DND-41 (cell line): ENCODE measurements at regions not wholly inside any gene's neighbourhood (a gene's known extent, or its start where the extent isn't known, plus 50 kb on each side); places are given as distances from the start of the nearest gene placed in this dataset.

Experiments
- ATAC-seq: fragments of 200-7000 bp; cut with Tn5 transposase; 3 replicates; pipeline ENCODE4 v1.9.1; 2021; ENCODE audit warnings: low read depth; ENCODE audit not compliant: insufficient read depth
- DNase-seq: peaks from one replicate; pipeline ENCODE4 v3.0.0-alpha.2; 2020
- H2AFZ ChIP-seq: 2 replicates; pipeline ENCODE4 v1.6.0; 2012; ENCODE audit warnings: low read depth, low read length
- H3K27ac ChIP-seq: 2 replicates; pipeline ENCODE4 v1.5.1; 2012; ENCODE audit warnings: low read length, inconsistent platforms
- H3K27me3 ChIP-seq: fragments of 200-600 bp; sonication (generic); 2 replicates; pipeline ENCODE4 v1.6.0; 2012; ENCODE audit warnings: low read length, mild to moderate bottlenecking, inconsistent platforms; ENCODE audit not compliant: insufficient read depth, poor library complexity
- H3K36me3 ChIP-seq: 2 replicates; pipeline ENCODE4 v1.5.1; 2012; ENCODE audit warnings: low read length, inconsistent platforms; ENCODE audit not compliant: insufficient read depth
- H3K4me1 ChIP-seq: 2 replicates; pipeline ENCODE4 v1.5.1; 2012; ENCODE audit warnings: mild to moderate bottlenecking, low read length; ENCODE audit not compliant: insufficient read depth
- H3K4me2 ChIP-seq: 2 replicates; pipeline ENCODE4 v1.6.0; 2012; ENCODE audit warnings: mild to moderate bottlenecking, moderate library complexity, low read length, inconsistent platforms; ENCODE audit not compliant: insufficient read depth
- H3K4me3 ChIP-seq, 2 experiments: fragments of 200-600 bp in 1 of 2; shearing (Covaris generic) in 1 of 2; 2 replicates each; pipeline ENCODE4 v1.5.1; 2012 to 2016; ENCODE audit warnings: inconsistent platforms in 2 of 2, low read length in 2 of 2, mild to moderate bottlenecking in 2 of 2, low read depth in 1 of 2, moderate library complexity in 1 of 2
- H3K79me2 ChIP-seq: 2 replicates; pipeline ENCODE4 v1.6.0; 2012; ENCODE audit warnings: low read length, inconsistent platforms; ENCODE audit not compliant: insufficient read depth
- H3K9ac ChIP-seq: 2 replicates; pipeline ENCODE4 v1.6.0; 2012; ENCODE audit warnings: low read depth, mild to moderate bottlenecking, inconsistent platforms, low read length, moderate library complexity
- H3K9me3 ChIP-seq: 2 replicates; pipeline ENCODE4 v1.5.1; 2012; ENCODE audit warnings: low read length, moderate library complexity, mild to moderate bottlenecking, inconsistent platforms; ENCODE audit not compliant: insufficient read depth, severe bottlenecking
- H4K20me1 ChIP-seq: 2 replicates; pipeline ENCODE4 v1.6.0; 2012; ENCODE audit warnings: low read length; ENCODE audit not compliant: insufficient read depth
- EZH2 ChIP-seq: IDR thresholded peaks from 3 replicates; pipeline ENCODE4 v1.6.1; 2012; ENCODE audit warnings: borderline replicate concordance, low read depth, mild to moderate bottlenecking, moderate library complexity, low read length, inconsistent platforms; ENCODE audit not compliant: severe bottlenecking
- TF ChIP-seq, protein P1 (sequence below): IDR thresholded peaks from 2 replicates; pipeline ENCODE4 v1.5.1; 2012; ENCODE audit warnings: borderline replicate concordance, low read length, moderate library complexity, mild to moderate bottlenecking; ENCODE audit not compliant: poor library complexity, severe bottlenecking; ENCODE audit errors: extremely low read depth

DNA sequence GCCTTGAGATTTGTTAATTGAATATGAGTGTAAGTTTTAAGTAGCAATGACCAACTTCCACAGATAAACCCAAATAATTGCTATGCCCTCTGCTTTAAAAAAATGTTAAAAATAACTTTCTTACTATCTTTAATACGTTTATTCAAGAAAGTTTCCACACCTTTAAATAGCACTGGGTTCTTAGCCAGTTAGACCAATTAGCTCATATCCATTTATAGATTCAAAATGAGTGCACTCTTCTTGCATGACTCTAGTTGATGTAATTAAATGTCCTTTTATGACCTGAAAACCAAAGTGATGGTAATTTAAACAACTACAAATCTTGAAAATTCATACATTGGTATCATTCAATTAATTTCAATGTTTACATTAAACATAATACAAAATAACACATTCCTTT is 50.8 kb upstream of the CACNA2D1 start:
- H3K9me3 ChIP-seq, result no peaks in the 10 kb centered on the region

More for the DNA sequence above, 50.8 kb upstream of the CACNA2D1 start:
- Histone ChIP-seq H3K27me3 (no peaks in the 10 kb centered on the region), H3K79me2 (no peaks in the 10 kb centered on the region), H3K4me3 (no peak overlapping the region), H3K4me2 (no peak overlapping the region), H4K20me1 (no peaks in the 10 kb centered on the region), H3K36me3 (no peaks in the 10 kb centered on the region), H3K9ac (no peak overlapping the region), H3K4me1 (no peaks in the 10 kb centered on the region), H3K27ac (no peak overlapping the region), H2AFZ (no peak overlapping the region)
- DNase-seq (no peak), ATAC-seq (no peak)
- TF ChIP-seq, protein P1, sequence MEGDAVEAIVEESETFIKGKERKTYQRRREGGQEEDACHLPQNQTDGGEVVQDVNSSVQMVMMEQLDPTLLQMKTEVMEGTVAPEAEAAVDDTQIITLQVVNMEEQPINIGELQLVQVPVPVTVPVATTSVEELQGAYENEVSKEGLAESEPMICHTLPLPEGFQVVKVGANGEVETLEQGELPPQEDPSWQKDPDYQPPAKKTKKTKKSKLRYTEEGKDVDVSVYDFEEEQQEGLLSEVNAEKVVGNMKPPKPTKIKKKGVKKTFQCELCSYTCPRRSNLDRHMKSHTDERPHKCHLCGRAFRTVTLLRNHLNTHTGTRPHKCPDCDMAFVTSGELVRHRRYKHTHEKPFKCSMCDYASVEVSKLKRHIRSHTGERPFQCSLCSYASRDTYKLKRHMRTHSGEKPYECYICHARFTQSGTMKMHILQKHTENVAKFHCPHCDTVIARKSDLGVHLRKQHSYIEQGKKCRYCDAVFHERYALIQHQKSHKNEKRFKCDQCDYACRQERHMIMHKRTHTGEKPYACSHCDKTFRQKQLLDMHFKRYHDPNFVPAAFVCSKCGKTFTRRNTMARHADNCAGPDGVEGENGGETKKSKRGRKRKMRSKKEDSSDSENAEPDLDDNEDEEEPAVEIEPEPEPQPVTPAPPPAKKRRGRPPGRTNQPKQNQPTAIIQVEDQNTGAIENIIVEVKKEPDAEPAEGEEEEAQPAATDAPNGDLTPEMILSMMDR, result no peak
- no peak for TF ChIP-seq EZH2
